ENCODE measurements at regions not wholly inside any gene's neighbourhood (a gene's known extent, or its start where the extent isn't known, plus 50 kb on each side); places are given as distances from the start of the nearest gene placed in this dataset.

- no peak overlapping the region for H3K4me3 Mint-ChIP-seq
- H2BK12ac ChIP-seq (ENCODE audit: insufficient read length, low read depth, low read length): no peak overlapping the region
- peaks cover 19 to 22% of the 10 kb centered on the region in 2 experiments for H3K4me1 Mint-ChIP-seq
- no CpG with 5 or more reads among the region's 3 CpGs for WGBS (ENCODE audit: extremely low coverage, insufficient read length, low lambda C conversion rate)
- H2BK15ac ChIP-seq (ENCODE audit: low read depth, low read length): no peak overlapping the region
- no peaks in the 10 kb centered on the region for H4K20me1 ChIP-seq (ENCODE audit: control insufficient read depth, insufficient read depth, insufficient read length)
- peaks cover 0 to 5% (median under 1%) of the 10 kb centered on the region in 3 experiments; a peak in 4 of 7 replicates for H3K36me3 Mint-ChIP-seq (ENCODE audit: insufficient read depth in 1 of 3, low read depth in 3 of 3)
- no peaks in the 10 kb centered on the region for H3K27me3 ChIP-seq (ENCODE audit: insufficient read depth, low read length)
- no peak overlapping the region for H4K91ac ChIP-seq (ENCODE audit: insufficient read length, low read depth, low read length)
- no peak overlapping the region for H3T11ph ChIP-seq (ENCODE audit: low read length)
- no peak overlapping the region for H3K27ac ChIP-seq (ENCODE audit: insufficient read length, low read depth, low read length)
- H4K8ac ChIP-seq (replicated peaks; ENCODE audit: insufficient read length, low read depth, low read length): no peak overlapping the region
- H3K9ac ChIP-seq (ENCODE audit: extremely low read depth, insufficient read length, low read length): no peak overlapping the region
- no peak overlapping the region for H3K18ac ChIP-seq (ENCODE audit: insufficient read length, low read depth, low read length)
- peaks cover 3% of the 10 kb centered on the region; the same call in 1 of the 2 replicates for H3K4me1 ChIP-seq (ENCODE audit: insufficient read depth, low read length)
- no peaks in the 10 kb centered on the region for H3K79me2 ChIP-seq (ENCODE audit: insufficient read depth, low read length)
- no peak overlapping the region for H2AFZ ChIP-seq (ENCODE audit: low read length)
- peak; percentile 30 for DNase-seq
- no peak overlapping the region for H3K23ac ChIP-seq (ENCODE audit: insufficient read length, low read depth, low read length)
- no peaks in the 10 kb centered on the region for H3K9me3 ChIP-seq (ENCODE audit: control insufficient read depth, low read depth, low read length)
- H3K79me1 ChIP-seq (ENCODE audit: insufficient read depth, low read depth, low read length, poor library complexity, severe bottlenecking): no peaks in the 10 kb centered on the region
- no peak overlapping the region for H3K27ac Mint-ChIP-seq
- H3K27me3 Mint-ChIP-seq (ENCODE audit: low read depth): no peaks in the 10 kb centered on the region; the same call in 1 of the 2 replicates
- H4K5ac ChIP-seq (ENCODE audit: insufficient read length, low read depth, low read length): no peak overlapping the region
- no peak overlapping the region for H3K14ac ChIP-seq (ENCODE audit: insufficient read depth, low read length)
- no peak overlapping the region for H2BK5ac ChIP-seq (ENCODE audit: insufficient read length, low read length)
- no peak overlapping the region for H3K4me2 ChIP-seq (ENCODE audit: insufficient read depth, insufficient read length, low read length)
- H3K9me3 Mint-ChIP-seq: peaks cover 1 to 4% of the 10 kb centered on the region in 2 experiments; a peak in 3 of 5 replicates
- no peaks in the 10 kb centered on the region for H3K23me2 ChIP-seq (ENCODE audit: insufficient read length, low read depth, low read length, poor library complexity, severe bottlenecking)
- H3K56ac ChIP-seq (ENCODE audit: insufficient read length, low read depth, low read length): no peak overlapping the region
- H2AK5ac ChIP-seq (ENCODE audit: insufficient read length, low read length): no peak overlapping the region
- no peak overlapping the region for H2BK20ac ChIP-seq (ENCODE audit: low read depth, low read length, poor library complexity, severe bottlenecking)
- H2BK120ac ChIP-seq (ENCODE audit: low read depth, low read length, poor library complexity, severe bottlenecking): no peak overlapping the region
- H3K4ac ChIP-seq (ENCODE audit: low read depth, low read length): no peak overlapping the region
- TF ChIP-seq CTCF (conservative IDR thresholded peaks at IDR 0.05): no peak; the same call in 2 of the 3 replicates
Observed at GRCh38 chr10:33939892-33940291, 605.4 kb upstream of the NRP1 start.

All from H9 (cell line).